Stimulated activated CD4-positive, alpha-beta T cell treated with anti-CD3 and anti-CD28 coated beads, TNF-alpha, amount 100 ng/mL, for 1 hour (primary cell): ENCODE measurements at regions not wholly inside any gene's neighbourhood (a gene's known extent, or its start where the extent isn't known, plus 50 kb on each side); places are given as distances from the start of the nearest gene placed in this dataset.
"Not testable (repeated sequence)": the region's sequence is repeated elsewhere in the genome, so short reads cannot be mapped to it uniquely, and the experiment has no call there.

Source experiments
- DNase-seq, 3 donors: peaks; one replicate each; pipeline ENCODE4 v3.0.0-alpha.2; 2020; ENCODE audit warnings: low read depth in 3 of 3, low spot score in 1 of 3

DNA sequence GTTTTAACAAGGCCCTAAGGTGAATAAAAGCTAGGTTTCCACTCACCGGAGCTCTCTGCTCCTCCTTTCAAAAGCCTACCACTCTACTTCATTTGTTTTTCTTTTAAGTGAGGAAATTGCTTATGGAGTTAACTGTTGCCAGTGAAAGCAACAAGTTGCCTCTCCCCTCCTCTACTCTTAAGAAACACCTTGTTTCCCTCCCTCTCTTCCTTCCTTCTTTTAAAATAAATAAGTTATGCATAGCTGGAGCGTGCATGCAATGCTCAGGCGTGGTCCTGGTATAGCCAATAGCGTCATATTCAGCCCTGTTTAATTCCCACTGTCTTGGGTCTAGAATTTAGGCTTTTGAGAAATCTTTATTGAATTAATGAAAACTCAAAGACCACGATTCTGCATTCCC lies 101.1 kb upstream of the IGF1R start:
- no peak for DNase-seq

DNA sequence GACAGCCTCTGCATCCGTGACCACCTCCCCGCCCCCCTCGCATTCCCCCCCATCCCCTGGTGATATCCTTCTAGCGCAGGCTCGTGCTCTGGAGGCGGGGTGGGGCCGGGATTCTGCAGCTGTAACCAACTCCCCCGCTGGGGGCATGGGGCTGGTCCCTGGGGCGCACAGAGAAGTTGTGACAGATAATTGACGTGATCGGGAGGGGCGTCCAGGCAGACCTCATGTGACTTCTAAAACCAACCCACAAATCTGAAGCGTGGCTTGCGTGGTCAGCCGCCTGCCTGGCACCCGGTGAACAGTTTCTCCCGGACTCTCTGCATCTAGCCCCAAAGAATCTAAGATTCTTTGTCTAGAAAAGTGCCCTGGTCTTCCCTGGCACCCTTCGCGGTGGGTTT lies 100.6 kb upstream of the IGF1R start:
- DNase-seq, result no peak

DNA sequence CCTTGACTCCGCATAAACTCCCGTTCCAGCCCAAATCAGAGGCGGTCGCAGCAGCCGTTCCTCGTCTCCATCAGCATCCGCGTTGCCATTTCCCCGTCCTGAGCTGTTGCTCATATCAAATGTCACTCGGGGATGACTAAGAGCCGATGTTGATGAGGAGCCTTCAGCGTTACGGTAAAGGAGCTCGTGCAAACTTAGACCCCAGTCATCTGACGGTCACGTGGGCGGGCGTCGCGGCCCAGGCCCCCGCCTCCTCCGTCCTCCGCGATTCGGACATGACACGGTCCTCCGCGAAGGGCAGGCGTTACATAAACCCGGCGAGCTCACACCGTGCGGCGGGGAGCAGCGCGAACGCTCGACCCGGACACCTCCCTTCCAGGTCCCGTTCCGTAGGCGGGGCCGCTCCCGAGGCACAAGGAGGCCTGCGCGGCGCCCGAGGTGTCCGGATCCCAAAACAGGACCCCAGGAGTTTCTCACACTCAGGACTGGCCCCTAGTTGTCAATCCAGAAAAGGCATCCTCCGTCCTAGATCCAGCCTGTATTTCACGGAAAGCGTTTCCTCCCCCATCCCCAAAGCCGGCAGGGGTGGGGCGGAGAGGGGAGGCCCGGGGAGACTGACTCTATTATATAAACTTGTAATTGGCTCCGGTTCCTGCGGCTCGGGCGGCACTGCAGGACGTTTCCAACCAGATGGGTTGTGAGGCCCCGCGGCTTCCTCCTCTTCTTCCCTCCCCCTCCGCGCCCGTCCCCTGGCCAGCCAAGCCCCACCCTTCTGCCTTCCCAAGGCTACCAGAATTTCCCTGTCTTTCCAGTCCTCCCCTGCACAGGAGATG lies 100.0 kb upstream of the IGF1R start:
- DNase-seq, result peak in 1 of 3 donors; percentile 22

DNA sequence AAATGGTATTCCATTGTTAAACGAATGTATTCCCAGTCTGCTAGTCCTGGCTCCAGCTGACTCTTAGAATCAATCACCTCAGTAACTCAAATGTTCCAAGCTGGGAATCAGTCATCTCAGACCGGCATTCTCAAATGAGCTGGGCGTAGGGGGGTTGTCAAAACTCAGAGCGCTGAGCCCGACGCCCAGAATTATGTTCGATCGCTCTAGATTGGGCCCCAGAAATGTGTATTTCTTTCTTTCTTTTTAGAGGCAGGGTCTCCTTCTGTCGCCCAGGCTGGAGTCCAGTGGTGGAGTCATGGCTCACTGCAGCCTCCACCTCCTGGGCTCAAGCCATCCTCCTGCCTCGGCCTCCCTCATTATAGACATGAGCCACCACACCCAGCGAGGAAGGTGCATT lies 99.3 kb upstream of the IGF1R start:
- DNase-seq, result no peak

DNA sequence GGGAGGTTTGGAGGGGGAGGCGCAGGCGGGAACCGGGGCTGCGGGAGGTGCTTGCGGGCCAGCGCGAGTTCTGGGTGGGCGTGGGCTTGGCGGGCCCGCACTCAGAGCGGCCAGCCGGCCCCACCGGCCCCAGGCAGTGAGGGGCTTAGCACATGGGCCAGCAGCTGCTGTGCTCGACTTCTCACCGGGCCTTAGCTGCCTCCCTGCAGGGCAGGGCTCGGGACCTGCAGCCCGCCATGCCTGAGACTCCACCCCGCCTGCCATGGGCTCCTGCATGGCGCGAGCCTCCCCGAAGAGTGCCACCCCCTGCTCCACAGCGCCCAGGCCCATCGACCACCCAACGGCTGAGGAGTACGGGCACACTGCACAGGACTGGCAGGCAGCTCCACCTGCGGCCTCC lies 98.6 kb upstream of the IGF1R start:
- no peak for DNase-seq

DNA sequence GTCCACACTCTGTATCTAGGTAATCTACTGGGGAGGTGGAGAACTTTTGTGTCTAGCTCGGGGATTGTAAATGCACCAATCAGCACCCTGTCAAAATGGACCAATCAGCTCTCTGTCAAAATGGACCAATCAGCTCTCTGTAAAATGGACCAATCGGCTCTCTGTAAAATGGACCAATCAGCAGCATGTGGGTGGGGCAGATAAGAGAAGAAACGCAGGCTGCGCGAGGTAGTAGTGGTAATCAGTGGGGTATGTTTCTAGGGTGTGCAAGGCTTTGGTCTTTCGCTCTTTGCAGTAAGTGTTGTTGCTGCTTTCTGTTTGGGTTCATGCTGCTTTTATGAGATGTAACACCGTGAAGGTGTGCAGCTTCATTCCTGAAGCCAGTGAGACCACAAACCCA lies 98.0 kb upstream of the IGF1R start:
- DNase-seq, result not testable (repeated sequence)

- no peak for DNase-seq
Observed at GRCh38 chr15:98551936-98552562, 96.3 kb upstream of the IGF1R start.

GRCh38 chr15:98554272-98555172 lies 93.8 kb upstream of the IGF1R start:
- no peak for DNase-seq

- no peak for DNase-seq
Observed at GRCh38 chr15:98555173-98555515, 93.2 kb upstream of the IGF1R start.

GRCh38 chr15:98556321-98556720 lies 92.0 kb upstream of the IGF1R start:
- DNase-seq, result no peak

- no peak for DNase-seq
Observed at GRCh38 chr15:98560338-98560737, 88.0 kb upstream of the IGF1R start.

DNA sequence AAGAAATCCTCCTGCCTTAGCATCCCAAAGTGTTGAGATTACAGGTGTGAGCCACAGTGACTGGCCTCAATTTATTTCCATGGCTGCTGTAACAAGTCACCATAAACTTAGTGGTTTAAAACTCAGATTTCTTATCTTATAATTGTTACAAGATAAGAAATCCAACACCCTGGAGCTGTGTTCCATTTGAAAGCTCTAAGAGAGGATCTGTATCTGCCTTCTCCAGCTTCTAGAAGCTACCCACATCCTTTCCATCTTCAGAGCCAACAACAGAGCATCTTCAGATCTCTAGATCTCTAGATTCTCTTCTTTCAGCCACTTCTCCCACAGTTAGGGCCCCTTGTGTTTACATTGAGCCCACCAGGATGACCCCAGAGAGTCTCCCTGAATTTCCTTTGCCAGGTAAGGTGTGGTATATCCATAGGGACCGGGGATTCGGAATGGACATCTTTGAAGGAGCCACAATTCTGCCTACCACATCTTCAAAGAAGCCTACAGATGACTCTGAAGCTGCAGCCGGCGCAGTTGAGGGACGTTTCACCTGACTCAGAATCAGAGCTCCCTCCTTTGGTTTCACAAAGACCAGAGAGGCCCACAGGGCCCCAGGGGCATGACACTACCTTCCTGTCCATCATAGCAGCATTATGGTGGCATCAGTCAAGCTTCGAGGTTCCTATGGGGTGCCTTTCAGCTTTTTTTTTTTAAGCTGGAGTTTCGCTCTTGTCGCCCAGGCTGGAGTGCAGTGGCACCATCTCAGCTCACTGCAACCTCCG lies 87.0 kb upstream of the IGF1R start:
- no peak for DNase-seq

DNA sequence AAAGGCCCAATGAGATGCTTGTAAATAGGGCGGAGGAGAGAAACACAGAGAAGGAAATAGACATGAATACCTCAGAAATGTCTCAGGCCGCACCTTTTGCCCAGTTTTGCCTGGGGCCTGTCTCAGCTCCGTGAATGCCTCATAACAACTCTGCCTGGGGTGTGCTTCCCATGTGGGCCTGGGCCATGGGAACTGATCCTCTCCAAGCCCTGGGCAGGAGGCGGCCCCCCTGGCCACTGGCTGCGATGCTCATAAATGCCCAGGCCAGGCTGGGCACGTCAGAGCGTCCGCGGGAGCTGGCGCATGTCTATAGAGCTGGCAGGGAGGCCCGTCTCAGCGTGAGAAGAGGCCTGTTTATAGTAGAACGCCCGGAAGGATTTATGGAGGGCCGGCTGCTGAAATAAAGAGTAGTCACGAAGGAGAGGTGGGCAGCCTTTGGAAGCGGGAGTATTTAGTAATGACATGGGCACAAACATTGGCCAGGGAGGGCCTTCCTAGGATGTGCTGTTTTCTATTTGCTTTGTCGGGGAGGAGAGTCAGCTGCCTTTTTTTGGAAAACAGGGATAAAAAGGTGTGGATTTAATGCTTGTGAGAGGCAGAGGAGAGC lies 85.9 kb upstream of the IGF1R start:
- no peak for DNase-seq

GRCh38 chr15:98565566-98565965 lies 82.8 kb upstream of the IGF1R start:
- DNase-seq, result no peak

GRCh38 chr15:98567951-98568350 lies 80.4 kb upstream of the IGF1R start:
- DNase-seq, result no peak

DNA sequence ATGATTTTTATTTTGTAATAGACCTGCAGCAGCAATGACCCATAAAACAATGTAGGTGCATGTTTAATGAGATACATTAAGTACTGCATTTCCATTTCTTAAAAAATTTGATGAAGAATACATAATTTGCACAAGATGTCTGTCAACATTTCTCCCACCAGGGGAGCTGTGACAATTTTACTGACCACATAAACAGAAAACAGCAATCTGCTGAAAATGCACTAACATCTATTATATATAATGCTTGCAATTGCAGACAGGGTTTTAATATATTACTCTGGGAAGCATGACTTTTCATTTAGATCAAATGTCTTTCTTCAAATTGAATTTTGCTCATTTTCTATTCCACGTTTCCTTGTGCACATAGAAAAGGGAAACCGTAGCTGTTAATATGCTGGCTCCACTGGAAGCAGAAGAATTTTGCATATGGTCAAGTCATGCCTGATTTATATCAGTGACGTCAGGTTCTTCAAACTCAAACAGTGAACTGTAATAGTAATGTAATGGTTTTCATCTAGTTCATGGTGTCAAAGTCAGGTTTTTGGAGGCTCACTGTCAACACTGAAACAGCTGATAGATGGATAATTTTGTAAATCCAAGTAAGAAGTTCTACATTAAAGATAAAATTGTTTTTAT lies 79.8 kb upstream of the IGF1R start:
- no peak for DNase-seq

GRCh38 chr15:98570119-98570518 lies 78.2 kb upstream of the IGF1R start:
- DNase-seq, result no peak

DNA sequence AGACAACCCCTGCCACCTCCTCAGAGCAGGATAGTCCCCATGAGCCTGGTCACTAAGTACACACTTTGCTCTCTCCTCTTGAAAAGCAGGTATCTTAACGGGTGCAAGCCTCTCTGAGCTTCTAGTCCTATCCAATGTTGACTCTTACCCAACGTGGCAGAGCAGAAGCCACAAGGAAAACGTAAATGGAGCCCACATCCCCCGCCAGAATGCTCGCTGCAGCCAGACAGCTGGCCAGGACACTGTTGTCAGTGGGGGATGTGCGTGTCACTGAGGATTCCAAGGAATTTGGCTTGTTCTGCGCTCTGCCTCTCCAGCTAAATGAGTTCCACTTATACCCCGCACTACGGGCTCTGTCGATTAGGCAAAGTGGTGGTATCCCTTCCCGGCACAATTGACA lies 67.8 kb upstream of the IGF1R start:
- no peak for DNase-seq

GRCh38 chr15:98581715-98582114 lies 66.6 kb upstream of the IGF1R start:
- no peak for DNase-seq

DNA sequence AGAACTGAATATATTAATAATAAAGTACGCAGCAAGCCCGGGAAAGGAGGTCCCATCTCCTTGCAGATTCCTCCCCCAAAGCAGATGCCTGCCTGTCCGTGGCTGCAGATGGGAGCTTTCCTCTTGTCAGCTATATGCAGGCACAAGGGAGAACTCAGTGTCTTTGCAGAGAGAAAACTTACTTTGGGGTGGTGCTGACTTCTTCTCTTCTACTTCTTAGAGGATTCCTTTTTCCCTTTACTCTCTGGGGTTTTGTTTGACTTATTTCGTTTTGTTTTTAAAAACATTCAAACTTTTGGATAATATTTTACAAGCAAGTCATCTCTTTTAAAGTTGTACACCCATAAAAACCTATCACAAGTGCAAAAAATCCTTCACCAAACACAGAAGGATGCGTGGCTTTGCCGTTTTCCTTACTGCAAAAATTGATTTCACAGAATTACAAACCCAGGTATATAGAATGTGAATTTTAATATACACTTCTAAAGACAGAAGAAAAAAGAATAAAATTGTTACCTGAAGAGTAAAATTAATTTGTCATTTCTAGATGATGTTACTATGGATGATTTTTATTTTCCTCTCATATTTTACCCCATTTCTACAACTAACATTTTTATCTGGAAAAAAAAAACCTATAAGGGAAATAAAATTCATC lies 65.3 kb upstream of the IGF1R start:
- DNase-seq, result no peak
